GM21526 (cell line): ENCODE measurements at regions not wholly inside any gene's neighbourhood (a gene's known extent, or its start where the extent isn't known, plus 50 kb on each side); places are given as distances from the start of the nearest gene placed in this dataset.
"Not testable (repeated sequence)": the region's sequence is repeated elsewhere in the genome, so short reads cannot be mapped to it uniquely, and the experiment has no call there.

Experiments
- ATAC-seq: cut with Tn5 transposase; IDR thresholded peaks from one replicate; pipeline ENCODE4 v1.9.1; 2021; ENCODE audit warnings: moderate library complexity; ENCODE audit not compliant: unreplicated experiment, low FRiP score

DNA sequence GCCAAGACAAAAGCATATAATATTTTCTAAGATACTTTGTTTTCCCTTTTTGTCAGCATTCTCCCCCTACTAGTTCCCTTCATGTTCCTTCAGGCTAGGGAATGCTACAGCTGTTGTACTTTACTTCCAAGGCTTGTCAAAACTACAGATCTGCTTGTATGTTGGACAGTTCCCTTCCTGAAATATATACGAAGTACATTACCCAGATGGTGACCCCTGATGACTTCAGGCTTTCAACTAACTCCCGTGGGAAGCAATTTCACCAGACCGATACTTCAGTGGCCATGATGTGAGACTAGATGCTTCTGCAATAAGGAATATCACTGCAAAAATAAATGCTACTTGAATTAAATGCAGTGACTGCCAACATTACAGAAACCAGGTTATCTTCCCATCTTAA lies 332.8 kb downstream of the SH2D1A start:
- ATAC-seq, result no peak

- no peak for ATAC-seq
Measured at GRCh38 chrX:124680287-124680686, 333.9 kb downstream of the SH2D1A start.

GRCh38 chrX:124690495-124690894 lies 344.1 kb downstream of the SH2D1A start:
- no peak for ATAC-seq

GRCh38 chrX:124699876-124700275 lies 353.5 kb downstream of the SH2D1A start:
- ATAC-seq, result no peak

- no peak for ATAC-seq
Measured at GRCh38 chrX:124717537-124717936, 371.2 kb downstream of the SH2D1A start.

GRCh38 chrX:124719060-124719459 lies 372.7 kb downstream of the SH2D1A start:
- ATAC-seq, result no peak

- no peak for ATAC-seq
Measured at GRCh38 chrX:124720532-124720931, 374.2 kb downstream of the SH2D1A start.

DNA sequence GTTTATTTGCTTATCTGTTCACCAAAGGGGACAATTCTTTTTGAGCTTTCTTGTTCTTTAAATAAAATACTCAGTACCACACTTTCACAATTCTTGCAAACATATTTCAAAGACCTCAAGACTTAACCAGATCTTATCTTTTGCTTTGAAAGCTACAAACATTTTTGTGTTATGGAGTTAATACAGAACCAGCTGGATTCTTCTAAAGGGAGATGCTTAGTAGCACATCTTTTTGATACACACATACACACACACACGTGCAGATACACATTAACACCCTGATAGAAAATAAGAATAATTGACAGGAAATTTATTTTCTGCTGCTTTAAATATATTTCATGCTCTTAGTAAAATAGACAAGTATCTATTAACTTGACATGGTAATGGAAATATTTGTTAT lies 379.1 kb downstream of the SH2D1A start:
- no peak for ATAC-seq

- no peak for ATAC-seq
Measured at GRCh38 chrX:124726292-124726691, 379.9 kb downstream of the SH2D1A start.

GRCh38 chrX:124726881-124727280 lies 380.5 kb downstream of the SH2D1A start:
- ATAC-seq, result no peak

DNA sequence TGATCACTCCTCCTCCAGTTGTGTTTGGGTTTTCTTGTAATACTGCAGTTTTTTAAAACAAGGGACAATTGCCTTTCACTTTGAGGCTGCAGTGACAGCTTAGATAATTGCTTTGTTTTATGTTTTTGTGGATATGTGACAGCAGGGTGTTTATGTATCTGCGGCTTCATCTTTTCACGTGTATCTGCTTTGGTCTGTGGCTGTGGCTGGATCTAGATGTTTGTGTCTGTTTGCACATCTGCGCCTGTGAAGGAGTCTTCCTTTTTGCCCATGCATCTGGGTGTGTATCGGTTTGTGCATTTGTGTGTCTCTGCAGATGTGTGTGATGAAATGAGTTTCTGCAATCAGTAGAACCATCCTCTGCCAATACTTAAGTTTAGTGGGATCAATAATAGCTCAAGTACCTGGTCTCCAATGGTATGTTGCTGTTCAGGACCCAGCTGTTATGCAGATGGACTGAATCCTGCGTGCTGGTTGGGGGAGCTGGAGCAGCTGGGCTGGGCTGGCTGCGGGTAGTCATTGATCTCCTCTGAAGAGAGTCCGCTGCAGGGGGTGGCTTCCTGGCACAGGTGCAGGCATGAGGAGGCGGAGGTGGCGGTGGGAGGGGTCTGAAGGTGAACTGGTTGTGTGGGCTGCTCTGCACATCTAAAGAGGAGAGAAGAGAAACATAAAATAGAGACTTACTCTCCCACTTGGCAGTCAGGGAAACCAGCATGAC lies 390.3 kb downstream of the SH2D1A start:
- no peak for ATAC-seq

DNA sequence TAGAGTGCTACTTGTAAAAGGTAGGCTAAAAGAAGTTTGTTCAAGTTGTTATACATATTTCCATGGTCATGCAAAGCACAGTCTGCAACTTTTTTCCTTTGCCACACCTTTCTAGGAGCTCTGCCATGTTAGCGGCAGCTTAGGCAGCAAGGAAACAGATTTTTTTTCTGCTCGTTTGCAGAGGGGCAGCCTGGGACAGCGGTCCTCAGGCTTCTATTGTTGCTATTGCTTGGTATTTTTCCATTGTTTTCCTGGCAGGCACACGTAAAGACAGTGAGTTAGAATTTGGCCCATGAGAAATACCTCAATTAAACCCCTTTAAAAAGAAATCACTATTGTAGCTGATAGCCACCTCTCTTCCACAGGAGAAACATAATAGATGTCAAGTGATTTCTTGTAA lies 391.4 kb downstream of the SH2D1A start:
- no peak for ATAC-seq

- no peak for ATAC-seq
Measured at GRCh38 chrX:124747295-124747694, 400.9 kb downstream of the SH2D1A start.

DNA sequence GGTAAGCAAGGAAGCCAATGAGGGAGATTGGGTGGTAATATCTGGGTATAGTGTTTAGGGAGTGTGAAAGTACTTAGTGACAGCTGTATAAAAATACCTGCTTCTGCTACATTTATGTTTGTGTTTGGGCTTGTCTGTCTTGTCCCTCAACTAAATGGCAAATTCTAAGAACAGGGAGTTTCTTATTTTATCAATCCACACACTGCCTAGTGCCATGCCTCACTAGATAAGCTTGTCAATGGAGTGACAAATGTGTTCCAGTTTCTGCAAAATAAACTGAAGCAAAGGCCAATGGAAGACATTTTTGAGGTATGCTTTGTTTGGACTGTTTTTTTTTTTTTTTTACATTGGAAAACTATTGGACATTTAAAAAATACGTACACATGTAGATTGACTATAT lies 418.0 kb downstream of the SH2D1A start:
- no peak for ATAC-seq

GRCh38 chrX:124769166-124769565 lies 422.8 kb downstream of the SH2D1A start:
- ATAC-seq, result no peak

- ATAC-seq, result no peak
Measured at GRCh38 chrX:124771292-124771691, 424.9 kb downstream of the SH2D1A start.

DNA sequence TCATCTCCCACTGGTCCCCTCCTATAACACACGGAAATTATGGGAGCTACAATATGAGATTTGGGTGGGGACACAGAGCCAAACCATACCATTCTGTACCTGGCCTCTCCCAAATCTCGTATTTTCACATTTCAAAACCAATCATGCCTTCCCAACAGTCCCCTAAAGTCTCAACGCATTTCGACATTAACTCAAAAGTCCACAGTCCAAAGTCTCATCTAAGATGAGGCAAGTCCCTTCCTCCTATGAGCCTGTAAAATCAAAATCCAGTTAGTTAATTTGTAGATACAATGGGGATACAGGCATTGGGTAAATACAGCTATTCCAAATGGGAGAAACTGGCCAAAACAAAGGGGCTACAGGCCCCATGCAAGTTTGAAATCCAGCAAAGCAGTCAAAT lies 441.9 kb downstream of the SH2D1A start:
- ATAC-seq, result not testable (repeated sequence)

DNA sequence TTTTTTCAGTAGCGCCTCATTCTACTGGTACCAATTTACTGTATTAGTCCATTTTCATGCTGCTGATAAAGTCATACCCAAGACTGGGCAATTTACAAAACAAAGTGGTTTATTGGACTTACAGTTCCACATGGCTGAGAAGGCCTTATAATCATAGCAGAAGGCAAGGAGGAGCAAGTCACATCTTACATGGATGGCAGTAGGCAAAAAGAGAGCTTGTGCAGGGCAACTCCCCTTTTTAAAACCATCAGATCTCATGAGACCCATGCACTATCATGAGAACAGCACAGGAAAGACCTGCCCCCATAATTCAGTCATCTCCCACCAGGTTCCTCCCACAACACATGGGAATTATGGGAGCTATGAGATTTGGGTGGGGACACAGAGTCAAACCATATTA lies 443.5 kb downstream of the SH2D1A start:
- ATAC-seq, result not testable (repeated sequence)

DNA sequence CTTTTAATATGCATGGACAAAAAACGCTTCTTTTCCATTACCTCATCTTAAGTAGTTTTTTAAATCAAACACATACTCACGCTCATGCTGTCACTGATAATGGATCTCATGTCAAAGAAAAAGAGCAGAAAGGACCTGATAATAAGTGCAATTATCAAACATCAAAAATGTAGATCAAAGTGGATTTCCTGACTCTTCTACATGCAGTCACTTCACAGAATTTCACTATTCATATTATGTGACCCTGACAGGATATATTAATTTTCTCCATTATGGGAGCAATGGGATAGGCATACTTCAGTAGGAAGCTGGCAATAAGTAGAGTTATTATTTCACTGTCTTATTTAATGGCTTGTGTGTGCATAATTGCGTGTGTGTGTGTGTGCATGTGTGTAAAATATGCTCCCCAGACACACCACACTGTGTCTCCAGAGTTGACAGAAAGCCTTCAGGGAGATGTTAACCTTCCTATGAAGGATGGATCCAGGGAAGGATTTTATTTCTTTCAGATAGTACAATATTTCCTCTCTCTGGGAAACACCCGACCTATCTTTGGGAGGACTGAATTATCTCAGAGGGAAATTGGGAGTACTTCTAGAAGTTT lies 445.2 kb downstream of the SH2D1A start:
- ATAC-seq, result no peak

GRCh38 chrX:124796989-124797388 lies 450.6 kb downstream of the SH2D1A start:
- ATAC-seq, result no peak

- ATAC-seq, result no peak
Measured at GRCh38 chrX:124804962-124805361, 458.6 kb downstream of the SH2D1A start.

- no peak for ATAC-seq
Measured at GRCh38 chrX:124805486-124805885, 459.1 kb downstream of the SH2D1A start.
